HUES48 (cell line): ENCODE measurements at regions not wholly inside any gene's neighbourhood (a gene's known extent, or its start where the extent isn't known, plus 50 kb on each side); places are given as distances from the start of the nearest gene placed in this dataset.

ENCODE experiments used
- H3K27ac ChIP-seq: one replicate; pipeline ENCODE4 v1.7.0; 2013; ENCODE audit warnings: low read depth, low read length, inconsistent platforms
- H3K27me3 ChIP-seq: 2 replicates; pipeline ENCODE4 v1.6.1; 2013; ENCODE audit warnings: mild to moderate bottlenecking, low read length; ENCODE audit not compliant: control insufficient read depth, insufficient read depth
- H3K36me3 ChIP-seq: 2 replicates; pipeline ENCODE4 v1.6.1; 2013; ENCODE audit warnings: low read length; ENCODE audit not compliant: control insufficient read depth, insufficient read depth
- H3K4me1 ChIP-seq: 2 replicates; pipeline ENCODE4 v1.6.1; 2013; ENCODE audit warnings: mild to moderate bottlenecking, low read length; ENCODE audit not compliant: control insufficient read depth, insufficient read depth
- H3K4me3 ChIP-seq: 2 replicates; pipeline ENCODE4 v1.5.1; 2013; ENCODE audit warnings: mild to moderate bottlenecking, low read depth, low read length
- H3K9ac ChIP-seq: 2 replicates; pipeline ENCODE4 v1.6.1; 2013; ENCODE audit warnings: mild to moderate bottlenecking, low read depth, low read length, moderate library complexity
- H3K9me3 ChIP-seq: 2 replicates; pipeline ENCODE4 v1.6.1; 2013; ENCODE audit warnings: low read length; ENCODE audit not compliant: control insufficient read depth, insufficient read depth

DNA sequence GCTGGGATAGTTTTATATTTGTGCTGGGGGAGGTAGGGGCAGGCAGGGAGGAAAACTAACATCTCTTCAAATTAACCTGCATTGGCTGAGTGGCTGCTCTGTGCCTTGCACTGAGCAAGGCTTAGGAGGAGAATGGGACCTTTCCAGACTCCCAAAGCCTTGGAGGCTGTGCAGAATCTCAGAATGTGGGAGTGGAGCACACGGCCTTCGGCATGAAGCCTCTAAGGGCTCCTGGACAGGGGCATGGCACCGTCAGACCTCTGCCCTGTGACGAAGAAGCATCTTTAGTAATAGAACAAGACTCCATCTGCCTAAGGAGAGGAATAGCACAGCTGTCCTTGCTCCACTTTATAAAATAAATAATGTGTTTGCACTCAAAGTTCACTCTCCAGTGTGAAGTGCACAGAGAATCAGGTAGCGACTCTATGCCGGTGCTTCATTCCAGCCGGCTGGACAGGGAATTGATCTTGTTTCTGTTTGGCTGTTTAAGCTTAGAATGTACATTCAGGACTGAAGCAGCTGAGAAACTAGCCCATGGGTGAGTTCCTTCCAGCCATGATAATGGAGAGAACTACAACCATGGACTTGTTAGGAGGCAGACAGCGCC lies 228.5 kb upstream of the ADAMTS9 start:
- peaks cover 7% of the 10 kb centered on the region for H3K27me3 ChIP-seq
- no peak overlapping the region for H3K9ac ChIP-seq

DNA sequence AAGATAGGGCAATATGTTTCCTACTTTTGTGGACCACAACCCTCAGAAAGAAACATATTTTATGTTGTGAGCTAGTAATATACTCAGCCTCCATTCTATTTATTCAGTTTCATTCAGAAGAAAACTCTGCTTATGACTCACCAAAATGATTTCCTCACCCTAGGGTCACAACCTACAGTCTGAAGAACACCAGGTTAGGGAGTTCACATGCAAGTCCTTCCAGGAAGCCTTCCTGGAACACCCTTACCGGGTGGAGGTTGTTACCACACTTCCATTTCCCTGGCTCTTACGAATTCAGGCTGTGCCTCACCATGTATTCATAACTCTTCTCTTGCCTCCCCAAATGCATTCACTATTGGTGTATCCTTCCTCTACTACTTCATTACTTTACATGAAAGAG lies 228.0 kb upstream of the ADAMTS9 start:
- Histone ChIP-seq H3K27ac (no peak overlapping the region), H3K9ac (no peak overlapping the region), H3K27me3 (peaks cover 7% of the 10 kb centered on the region), H3K36me3 (no peaks in the 10 kb centered on the region), H3K9me3 (no peaks in the 10 kb centered on the region), H3K4me1 (peaks cover 35% of the 10 kb centered on the region), H3K4me3 (no peak overlapping the region)

More for the DNA sequence above, 228.5 kb upstream of the ADAMTS9 start:
- no peak overlapping the region for H3K4me3 ChIP-seq
- H3K4me1 ChIP-seq = peaks cover 37% of the 10 kb centered on the region
- no peaks in the 10 kb centered on the region for H3K9me3 ChIP-seq
- H3K36me3 ChIP-seq = no peaks in the 10 kb centered on the region
- H3K27ac ChIP-seq = peak overlapping the region; percentile 94

DNA sequence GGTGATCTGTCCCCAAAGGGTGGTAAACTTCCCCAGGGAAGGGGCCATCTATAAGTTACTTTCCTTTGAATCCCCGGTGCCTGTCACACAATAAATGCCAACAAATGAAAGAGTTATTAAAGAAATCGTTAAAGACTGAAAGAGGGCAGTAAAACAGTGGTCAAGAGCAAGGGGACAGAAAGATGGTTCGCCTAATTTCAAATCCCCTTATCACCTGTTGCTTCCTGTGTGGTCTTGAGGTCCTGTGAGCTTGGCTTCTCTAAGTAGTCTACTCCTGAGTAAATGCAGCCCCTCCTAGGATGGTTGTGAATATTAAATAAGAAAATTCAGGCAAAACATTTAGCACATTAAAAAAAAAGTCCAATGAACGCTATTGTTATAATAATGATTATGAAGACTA lies 225.7 kb upstream of the ADAMTS9 start:
- Histone ChIP-seq H3K27ac (no peak overlapping the region), H3K36me3 (no peaks in the 10 kb centered on the region), H3K4me3 (no peak overlapping the region), H3K9ac (no peak overlapping the region), H3K27me3 (peaks cover 7% of the 10 kb centered on the region), H3K4me1 (peaks cover 40% of the 10 kb centered on the region), H3K9me3 (no peaks in the 10 kb centered on the region)

DNA sequence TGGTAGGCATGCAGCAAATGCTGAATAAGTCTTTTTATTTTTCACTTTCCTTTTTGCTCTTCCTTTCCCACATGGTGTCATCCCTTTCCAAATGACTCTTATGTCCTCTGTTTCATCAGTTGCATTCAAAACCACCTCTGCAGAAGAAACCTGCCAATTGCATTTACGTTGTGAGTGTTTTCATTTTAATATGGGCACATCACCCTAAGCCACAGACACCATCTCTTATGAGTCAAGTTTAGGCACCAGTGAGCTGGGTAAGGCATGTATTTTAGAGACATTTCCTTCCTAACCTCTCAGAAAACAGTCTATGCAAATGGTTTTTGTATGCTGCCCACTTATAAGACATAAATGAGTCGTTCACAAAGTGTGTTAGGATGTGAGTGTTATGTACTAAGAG lies 223.3 kb upstream of the ADAMTS9 start:
- H3K27ac ChIP-seq = no peak overlapping the region
- H3K27me3 ChIP-seq = peaks cover 7% of the 10 kb centered on the region
- H3K36me3 ChIP-seq = no peaks in the 10 kb centered on the region
- no peak overlapping the region for H3K9ac ChIP-seq
- H3K4me1 ChIP-seq = peaks cover 24% of the 10 kb centered on the region
- no peak overlapping the region for H3K4me3 ChIP-seq
- H3K9me3 ChIP-seq = no peaks in the 10 kb centered on the region

DNA sequence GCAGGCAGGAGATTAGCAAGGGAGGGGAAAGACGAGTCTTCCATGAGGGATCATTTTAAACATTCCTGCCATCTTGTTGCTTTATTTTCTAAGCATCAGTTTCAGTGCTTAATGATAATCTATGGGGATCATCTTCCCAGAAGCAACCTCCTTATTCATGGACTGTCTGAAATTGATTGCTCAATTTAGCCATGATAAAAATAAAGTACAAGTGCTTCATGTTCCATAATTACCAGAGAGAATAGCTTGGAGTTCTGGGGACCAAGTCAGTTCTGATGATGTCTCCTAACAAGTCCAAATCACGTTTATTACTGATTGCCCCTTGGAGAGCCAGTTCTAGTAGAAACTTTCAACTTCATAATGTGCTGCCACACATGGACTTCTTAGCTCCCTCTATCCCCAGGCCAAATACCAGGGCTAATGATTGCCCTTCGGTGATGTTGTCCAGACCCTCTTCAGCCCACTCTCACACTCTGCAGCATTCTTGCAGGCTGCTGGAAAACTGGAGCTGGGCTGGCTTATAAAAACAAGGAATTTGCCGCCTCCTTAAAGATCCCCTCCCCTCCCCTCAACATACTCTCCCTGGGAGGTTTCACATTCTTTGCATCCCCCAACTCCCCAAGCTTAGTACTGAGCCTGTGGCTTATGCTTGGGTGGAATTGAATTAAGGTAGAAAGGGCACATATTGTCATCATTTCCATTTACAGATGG lies 222.1 kb upstream of the ADAMTS9 start:
- H3K36me3 ChIP-seq = no peaks in the 10 kb centered on the region

DNA sequence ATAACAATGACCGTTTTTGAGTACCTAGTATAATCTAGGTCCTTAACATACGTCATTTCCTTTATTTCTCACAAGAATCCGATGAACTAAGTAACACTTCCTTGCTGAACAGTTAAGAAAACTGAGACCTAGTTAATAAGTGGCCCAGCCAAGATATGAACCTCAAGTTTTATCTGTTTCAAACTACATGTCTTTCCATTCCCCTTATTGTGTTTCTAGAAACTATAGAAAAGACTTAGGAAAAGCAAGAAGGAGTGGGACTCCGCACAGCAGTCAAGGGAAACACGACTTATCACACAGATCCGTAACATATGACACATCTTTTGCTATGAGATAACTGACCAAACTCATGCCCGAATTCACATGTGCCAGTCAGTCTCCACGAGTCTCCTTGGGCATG lies 221.2 kb upstream of the ADAMTS9 start:
- Histone ChIP-seq H3K36me3 (no peaks in the 10 kb centered on the region), H3K4me3 (no peak overlapping the region), H3K27ac (no peak overlapping the region), H3K9me3 (no peaks in the 10 kb centered on the region), H3K4me1 (peaks cover 20% of the 10 kb centered on the region), H3K9ac (no peak overlapping the region), H3K27me3 (no peaks in the 10 kb centered on the region; the same call in 1 of the 2 replicates)

More for the DNA sequence above, 222.1 kb upstream of the ADAMTS9 start:
- Histone ChIP-seq H3K27ac (no peak overlapping the region), H3K27me3 (no peaks in the 10 kb centered on the region; the same call in 1 of the 2 replicates), H3K9me3 (no peaks in the 10 kb centered on the region), H3K4me3 (no peak overlapping the region), H3K9ac (0 out of 2 replicates have a peak overlapping the region, but pooled peaks have one; percentile 18), H3K4me1 (peaks cover 20% of the 10 kb centered on the region)

DNA sequence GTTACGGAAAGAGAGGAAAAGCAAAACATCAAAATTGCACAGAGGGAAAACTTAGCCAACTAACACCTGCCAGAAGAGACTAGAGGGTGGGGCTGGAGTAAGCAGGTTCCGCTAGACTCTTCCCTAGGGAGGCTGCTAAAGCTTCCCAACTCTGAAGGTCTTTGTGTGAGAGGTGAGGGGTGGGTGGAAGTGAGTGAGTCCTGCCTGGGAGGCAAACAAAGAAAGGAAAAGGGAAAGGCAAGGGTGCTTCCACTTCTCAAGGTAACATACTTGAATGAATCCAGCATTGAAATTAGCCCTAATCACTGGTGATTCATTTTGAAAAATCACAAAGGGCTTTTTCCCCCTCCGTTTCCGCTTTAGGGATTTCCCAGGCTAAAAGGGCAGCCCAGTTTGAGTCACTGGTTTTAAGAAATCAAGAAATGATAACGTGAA lies 220.5 kb upstream of the ADAMTS9 start:
- Histone ChIP-seq H3K4me1 (peaks cover 20% of the 10 kb centered on the region), H3K27me3 (no peaks in the 10 kb centered on the region; the same call in 1 of the 2 replicates), H3K9me3 (no peaks in the 10 kb centered on the region), H3K27ac (peak overlapping the region; percentile 53), H3K9ac (no peak overlapping the region), H3K4me3 (no peak overlapping the region), H3K36me3 (no peaks in the 10 kb centered on the region)

DNA sequence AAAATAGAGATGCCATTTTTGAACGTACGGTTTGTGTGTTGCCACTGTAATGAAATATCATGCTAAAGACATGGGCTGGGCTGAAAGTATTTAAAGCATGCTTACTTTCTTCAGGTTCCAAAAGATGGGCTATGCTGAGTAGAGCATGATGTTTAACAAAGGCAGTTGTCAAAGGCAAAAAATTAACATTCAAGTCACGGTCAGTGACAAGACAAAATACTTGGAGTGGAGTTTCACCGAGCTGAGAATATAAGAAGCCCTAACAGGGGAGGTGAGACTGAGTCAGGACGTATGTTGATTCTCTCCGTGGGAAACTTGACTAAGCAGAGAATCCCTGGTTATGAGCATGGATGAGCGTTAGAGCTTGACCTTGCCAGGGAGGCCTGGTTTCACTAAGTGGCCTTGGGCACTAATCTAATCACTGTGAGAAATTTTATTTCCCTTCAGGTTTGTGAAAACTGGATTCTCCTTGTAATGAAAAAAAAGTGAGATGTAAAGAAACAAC lies 218.2 kb upstream of the ADAMTS9 start:
- Histone ChIP-seq H3K4me3 (no peak overlapping the region), H3K36me3 (no peaks in the 10 kb centered on the region), H3K9ac (no peak overlapping the region), H3K27me3 (no peaks in the 10 kb centered on the region; the same call in 1 of the 2 replicates), H3K9me3 (no peaks in the 10 kb centered on the region), H3K4me1 (peaks cover 35% of the 10 kb centered on the region), H3K27ac (no peak overlapping the region)

DNA sequence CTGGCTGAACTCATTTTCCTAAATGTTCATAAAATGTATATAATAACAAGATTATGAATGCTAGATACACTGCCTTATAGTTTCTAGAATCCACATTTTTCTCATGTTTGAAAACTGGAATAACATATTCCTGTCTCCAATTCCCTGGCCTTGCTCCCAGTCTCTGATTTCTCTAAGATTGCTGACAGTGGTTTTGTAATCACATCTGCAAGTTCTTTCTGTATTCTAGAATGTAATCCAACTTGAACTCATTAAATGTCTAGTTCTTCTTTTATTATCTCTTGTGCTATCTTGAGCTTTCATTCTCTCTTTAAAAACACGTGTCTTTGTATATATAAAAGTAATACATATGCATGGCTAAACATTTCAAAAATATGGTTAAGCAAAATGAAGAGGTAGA lies 215.2 kb upstream of the ADAMTS9 start:
- Histone ChIP-seq H3K9ac (no peak overlapping the region), H3K4me1 (peaks cover 18% of the 10 kb centered on the region), H3K9me3 (no peaks in the 10 kb centered on the region), H3K27me3 (no peaks in the 10 kb centered on the region), H3K27ac (no peak overlapping the region), H3K4me3 (no peak overlapping the region), H3K36me3 (no peaks in the 10 kb centered on the region)

DNA sequence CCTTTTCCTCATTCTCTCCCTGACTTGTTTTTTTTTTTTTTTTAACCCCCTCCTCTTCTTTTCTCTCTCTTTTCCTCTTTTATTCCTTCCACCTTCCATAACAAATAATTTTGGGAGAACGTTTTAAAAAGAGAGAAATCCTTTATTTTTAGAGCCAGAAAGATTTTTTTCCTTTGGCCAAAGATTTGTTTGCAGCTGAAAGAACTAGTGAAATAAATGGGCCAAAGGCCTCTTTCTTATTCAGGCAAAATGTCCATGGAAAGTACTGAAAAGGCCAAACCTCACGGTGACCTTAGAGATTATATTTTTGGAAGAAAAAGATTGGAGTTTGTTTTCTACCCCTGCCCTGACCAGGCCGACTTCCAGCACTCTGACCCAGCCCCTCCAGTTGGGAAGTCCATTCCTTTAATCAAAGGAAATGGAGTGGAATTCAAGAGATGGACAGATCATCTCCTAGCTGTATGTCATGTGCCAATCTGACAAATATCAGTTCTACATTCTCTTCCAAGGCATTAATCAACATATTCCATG lies 214.3 kb upstream of the ADAMTS9 start:
- Histone ChIP-seq H3K27ac (no peak overlapping the region), H3K27me3 (no peaks in the 10 kb centered on the region), H3K4me1 (peaks cover 15% of the 10 kb centered on the region), H3K9me3 (no peaks in the 10 kb centered on the region), H3K9ac (no peak overlapping the region), H3K4me3 (no peak overlapping the region), H3K36me3 (no peaks in the 10 kb centered on the region)

DNA sequence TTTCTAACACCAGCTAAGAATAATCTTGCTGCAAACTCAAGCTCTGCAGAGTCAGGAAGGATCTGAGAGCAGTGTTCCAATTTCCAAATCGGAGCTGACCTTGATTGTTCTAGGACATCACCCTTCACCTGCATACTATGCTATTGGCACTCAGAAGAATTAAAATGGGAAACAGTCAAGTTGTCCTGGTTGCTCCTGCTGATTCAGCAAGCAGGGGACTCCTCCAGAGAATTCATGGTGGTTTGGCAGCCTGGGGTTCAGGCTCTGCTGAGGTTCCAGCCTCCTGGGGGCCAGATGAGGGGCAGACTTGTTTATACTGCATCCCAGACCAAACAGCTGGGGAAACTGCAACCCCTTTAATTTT lies 213.7 kb upstream of the ADAMTS9 start:
- Histone ChIP-seq H3K9ac (no peak overlapping the region), H3K9me3 (no peaks in the 10 kb centered on the region), H3K4me1 (peaks cover 15% of the 10 kb centered on the region), H3K36me3 (no peaks in the 10 kb centered on the region), H3K27me3 (no peaks in the 10 kb centered on the region), H3K4me3 (no peak overlapping the region), H3K27ac (no peak overlapping the region)
